Activated T-helper 1 cell treated with anti-CD3 and anti-CD28 coated beads, Interleukin-12 subunit alpha, Interleukin-12 subunit beta, Interleukin-2, Interleukin-4 antibody, amounts not matched to agents 30 ng/mL and 10 ng/mL and 1 ng/mL, durations not matched to agents 14 hours and 24 hours and 36 hours (primary cell): ENCODE measurements at regions not wholly inside any gene's neighbourhood (a gene's known extent, or its start where the extent isn't known, plus 50 kb on each side); places are given as distances from the start of the nearest gene placed in this dataset.
"Not testable (repeated sequence)": the region's sequence is repeated elsewhere in the genome, so short reads cannot be mapped to it uniquely, and the experiment has no call there.

Experiments used
- DNase-seq: peaks from one replicate; pipeline ENCODE4 v3.0.0; 2021; ENCODE audit warnings: low spot score
- H3K27ac Mint-ChIP-seq: one replicate; pipeline ENCODE4 v1.8.0; 2021; ENCODE audit warnings: mild to moderate bottlenecking, mixed read lengths
- H3K27me3 Mint-ChIP-seq: one replicate; pipeline ENCODE4 v1.8.0; 2022; ENCODE audit warnings: mild to moderate bottlenecking, moderate library complexity, mixed read lengths; ENCODE audit not compliant: insufficient read depth
- H3K36me3 Mint-ChIP-seq: one replicate; pipeline ENCODE4 v1.8.0; 2021; ENCODE audit warnings: low read depth, mixed read lengths
- H3K4me1 Mint-ChIP-seq: one replicate; pipeline ENCODE4 v1.8.0; 2021; ENCODE audit warnings: low read depth, mixed read lengths
- H3K4me3 Mint-ChIP-seq: one replicate; pipeline ENCODE4 v1.8.0; 2021; ENCODE audit warnings: mild to moderate bottlenecking, moderate library complexity, mixed read lengths
- H3K9me3 Mint-ChIP-seq: one replicate; pipeline ENCODE4 v1.8.0; 2021; ENCODE audit warnings: mixed read lengths
- intact Hi-C: fragments of 100-400 bp; cut with micrococcal nuclease; formaldehyde crosslinking; loops from one replicate; pipeline ENCODE4 v1.15.1; 2024

DNA sequence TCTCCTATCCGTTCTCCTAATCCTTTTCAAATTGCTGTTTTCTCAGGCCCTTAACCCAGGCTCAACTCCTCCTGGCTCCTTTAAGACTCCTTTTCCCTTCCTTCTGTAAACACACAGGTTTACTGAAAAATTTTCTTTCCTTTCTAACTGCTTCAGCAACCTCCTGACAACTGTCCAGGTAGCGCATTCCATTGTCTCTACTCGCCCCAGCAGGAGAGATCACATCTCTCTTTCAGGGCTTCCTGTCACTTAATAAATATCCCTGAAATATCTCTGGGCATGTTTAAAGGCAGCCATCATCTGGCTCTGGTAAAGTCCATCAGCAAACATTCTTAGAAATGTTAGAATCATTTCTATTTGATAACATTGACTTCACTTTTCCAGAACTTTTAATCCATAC lies 211.2 kb upstream of the PTBP2 start:
- no peak for DNase-seq
- Mint-ChIP-seq H3K27me3 (peaks cover 3% of the 10 kb centered on the region), H3K36me3 (no peaks in the 10 kb centered on the region), H3K4me1 (no peaks in the 10 kb centered on the region), H3K4me3 (no peak overlapping the region), H3K27ac (no peak overlapping the region), H3K9me3 (no peaks in the 10 kb centered on the region)
- intact Hi-C loops = no loop called here

DNA sequence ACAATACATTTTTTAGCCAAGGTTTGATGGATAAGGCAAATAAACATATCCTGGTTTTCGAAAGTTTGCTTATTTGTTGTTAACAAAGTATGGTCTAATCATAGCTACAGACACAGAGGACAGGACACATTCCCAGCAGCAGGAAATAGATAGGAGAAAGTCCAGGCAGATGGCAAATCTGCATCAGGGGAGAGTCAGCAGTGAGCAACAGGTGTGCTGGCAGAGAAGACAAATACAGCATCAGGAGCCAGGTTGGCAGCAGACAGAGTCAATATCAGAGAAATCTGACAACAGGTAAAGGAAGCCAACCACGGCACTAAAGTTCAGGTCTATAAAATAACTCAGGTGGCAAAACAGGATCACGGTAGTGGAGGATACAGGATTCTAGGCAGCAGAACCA lies 210.7 kb upstream of the PTBP2 start:
- Mint-ChIP-seq H3K9me3 (no peaks in the 10 kb centered on the region), H3K27me3 (peaks cover 3% of the 10 kb centered on the region), H3K4me3 (no peak overlapping the region), H3K4me1 (no peaks in the 10 kb centered on the region), H3K27ac (no peak overlapping the region), H3K36me3 (no peaks in the 10 kb centered on the region)
- intact Hi-C loops = no loop called here
- DNase-seq = no peak

DNA sequence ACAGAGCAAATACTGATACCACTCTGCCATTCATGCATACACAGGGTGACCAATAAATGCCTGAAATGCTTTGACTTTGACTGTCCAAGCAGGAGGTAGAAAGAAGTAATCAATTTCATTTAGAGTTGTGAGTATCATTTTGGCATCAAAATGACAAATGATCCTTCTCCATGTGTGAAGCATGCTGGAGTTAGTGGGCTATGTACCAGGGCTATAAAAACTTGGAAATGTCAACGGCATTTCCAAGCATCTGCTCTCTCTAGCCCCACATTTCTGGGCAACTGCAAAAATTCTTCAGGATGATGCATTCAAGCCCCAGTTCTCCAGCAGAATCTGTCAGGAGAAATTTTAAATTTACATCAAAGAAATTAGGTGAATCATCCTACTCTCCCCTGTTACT lies 208.4 kb upstream of the PTBP2 start:
- H3K36me3 Mint-ChIP-seq = no peaks in the 10 kb centered on the region
- no peak for DNase-seq
- no peaks in the 10 kb centered on the region for H3K9me3 Mint-ChIP-seq
- no peak overlapping the region for H3K4me3 Mint-ChIP-seq
- no peaks in the 10 kb centered on the region for H3K27me3 Mint-ChIP-seq
- no peaks in the 10 kb centered on the region for H3K4me1 Mint-ChIP-seq
- no peak overlapping the region for H3K27ac Mint-ChIP-seq
- intact Hi-C loops = no loop called here

DNA sequence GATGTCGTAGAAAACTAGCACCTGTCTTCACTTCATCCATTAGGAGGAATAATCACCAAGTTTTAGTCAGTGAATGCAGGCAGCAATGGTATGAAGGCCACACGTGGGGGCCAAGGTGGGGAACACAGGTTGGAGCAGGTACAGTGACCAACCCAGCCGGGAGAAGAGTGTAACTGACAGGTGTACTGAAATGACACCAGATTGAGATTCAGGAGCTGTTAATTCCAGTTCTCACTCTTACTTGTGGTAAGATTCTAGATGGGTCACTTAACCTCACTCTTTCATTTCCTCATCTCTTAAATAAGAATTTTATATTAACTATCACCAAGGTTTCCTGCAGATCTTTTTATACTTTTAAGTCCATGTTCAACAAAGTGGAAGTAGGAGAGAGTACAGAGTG lies 206.2 kb upstream of the PTBP2 start:
- Mint-ChIP-seq H3K4me3 (no peak overlapping the region), H3K4me1 (no peaks in the 10 kb centered on the region), H3K36me3 (no peaks in the 10 kb centered on the region), H3K27me3 (peaks cover 1% of the 10 kb centered on the region), H3K27ac (no peak overlapping the region), H3K9me3 (no peaks in the 10 kb centered on the region)
- no peak for DNase-seq
- intact Hi-C loops = no loop called here

DNA sequence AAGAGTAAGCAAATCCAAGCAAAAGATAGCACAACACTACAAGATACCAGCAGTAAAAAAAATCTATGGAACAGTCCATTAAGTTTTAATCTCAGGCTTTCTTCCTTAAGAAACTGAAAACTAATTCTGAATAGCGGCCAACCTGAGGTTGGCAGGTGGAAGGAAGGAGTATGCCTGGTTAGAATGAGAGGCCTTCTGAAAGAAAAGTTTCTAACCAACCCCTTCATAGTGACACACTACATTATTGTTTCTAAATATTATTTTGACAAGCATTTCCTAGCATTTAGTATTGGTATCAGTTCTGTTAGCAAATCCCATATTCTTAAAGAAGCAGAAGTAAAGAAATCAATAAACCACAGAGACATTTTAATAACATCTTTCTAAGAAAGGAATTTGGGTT lies 205.7 kb upstream of the PTBP2 start:
- intact Hi-C loops = no loop called here
- H3K27me3 Mint-ChIP-seq = peaks cover 1% of the 10 kb centered on the region
- no peaks in the 10 kb centered on the region for H3K9me3 Mint-ChIP-seq
- no peak for DNase-seq
- no peaks in the 10 kb centered on the region for H3K4me1 Mint-ChIP-seq
- no peak overlapping the region for H3K4me3 Mint-ChIP-seq
- no peaks in the 10 kb centered on the region for H3K36me3 Mint-ChIP-seq
- no peak overlapping the region for H3K27ac Mint-ChIP-seq

DNA sequence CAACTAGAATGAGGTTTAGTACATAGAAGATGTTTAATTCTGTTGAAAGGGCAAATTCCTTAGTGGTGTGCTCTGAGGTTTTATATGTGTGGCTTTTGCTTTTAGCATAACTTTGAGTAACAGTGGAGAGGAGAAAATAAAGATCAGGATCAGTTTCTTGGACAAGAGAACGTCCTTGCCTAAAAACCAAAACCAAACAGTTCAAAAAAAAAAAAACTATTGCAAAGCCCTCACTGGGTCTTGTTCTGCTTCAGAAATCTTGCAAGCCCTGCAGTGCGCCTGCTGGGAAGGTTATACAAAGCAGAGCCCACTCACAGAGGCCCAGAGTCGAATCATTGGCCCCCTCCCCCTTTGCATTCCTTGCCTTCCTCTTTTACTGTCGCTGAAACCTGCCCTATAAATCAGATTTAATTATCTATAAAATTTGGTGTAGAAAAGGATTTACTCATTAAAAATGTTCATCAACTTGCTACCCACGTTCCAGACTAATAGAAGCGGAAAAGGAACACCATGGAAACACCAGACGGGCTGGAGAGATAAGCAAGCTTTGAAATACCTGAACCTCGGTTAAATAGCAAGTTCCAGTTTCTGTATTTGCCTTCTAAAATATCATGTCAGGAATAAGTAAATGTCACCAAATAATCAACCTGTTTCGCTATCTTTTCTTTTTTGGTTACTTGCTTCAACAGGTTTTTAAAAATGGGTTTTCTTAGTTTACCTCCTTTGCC lies 201.6 kb upstream of the PTBP2 start:
- Mint-ChIP-seq H3K9me3 (no peaks in the 10 kb centered on the region), H3K36me3 (no peaks in the 10 kb centered on the region), H3K27me3 (peaks cover 1% of the 10 kb centered on the region), H3K4me1 (no peaks in the 10 kb centered on the region), H3K27ac (no peak overlapping the region), H3K4me3 (no peak overlapping the region)
- intact Hi-C loops = no loop called here
- no peak for DNase-seq

DNA sequence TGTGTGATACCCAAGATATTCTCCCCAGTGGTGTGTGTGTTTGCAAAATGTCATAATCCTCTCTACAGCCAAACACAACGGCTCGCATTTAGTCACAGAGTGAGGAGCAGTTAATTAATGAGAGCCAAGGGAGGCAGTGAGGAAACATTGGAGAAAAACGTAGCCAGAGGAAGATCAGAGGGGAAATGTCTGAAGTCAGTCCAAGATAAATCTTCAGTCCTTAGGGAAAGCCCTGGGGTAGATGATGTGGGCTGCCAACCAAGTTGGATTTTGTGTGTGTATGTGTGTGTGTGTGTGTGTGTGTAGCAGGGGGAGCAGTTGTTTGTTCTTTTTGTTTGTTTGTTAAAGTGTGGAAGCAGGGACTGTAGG lies 201.0 kb upstream of the PTBP2 start:
- H3K36me3 Mint-ChIP-seq = no peaks in the 10 kb centered on the region
- DNase-seq = no peak
- H3K4me3 Mint-ChIP-seq = no peak overlapping the region
- intact Hi-C loops = no loop called here
- H3K27me3 Mint-ChIP-seq = peaks cover 1% of the 10 kb centered on the region
- no peaks in the 10 kb centered on the region for H3K9me3 Mint-ChIP-seq
- no peak overlapping the region for H3K27ac Mint-ChIP-seq
- H3K4me1 Mint-ChIP-seq = no peaks in the 10 kb centered on the region

DNA sequence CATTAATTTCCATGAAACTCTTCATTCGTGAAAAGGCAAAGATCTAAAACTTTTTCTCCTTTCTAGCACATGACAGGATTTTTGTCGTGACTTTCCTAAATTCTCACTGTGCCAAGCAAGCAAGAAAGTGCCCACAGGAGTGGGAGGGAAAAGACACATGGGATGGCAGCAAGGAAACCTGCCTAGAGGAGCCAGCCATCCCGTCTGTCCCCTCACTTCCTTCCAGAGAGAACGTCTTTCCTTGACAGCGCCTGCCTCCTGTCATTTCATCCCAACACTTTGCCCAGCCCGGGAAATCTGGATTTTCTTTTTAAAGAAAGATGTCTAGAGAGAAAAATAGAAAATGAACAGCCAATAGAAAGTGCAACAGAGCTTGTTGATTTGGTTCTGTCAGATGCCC lies 200.6 kb upstream of the PTBP2 start:
- DNase-seq = no peak
- intact Hi-C loops = no loop called here
- Mint-ChIP-seq H3K27ac (no peak overlapping the region), H3K9me3 (no peaks in the 10 kb centered on the region), H3K4me1 (no peaks in the 10 kb centered on the region), H3K4me3 (no peak overlapping the region), H3K27me3 (peaks cover 1% of the 10 kb centered on the region), H3K36me3 (no peaks in the 10 kb centered on the region)

DNA sequence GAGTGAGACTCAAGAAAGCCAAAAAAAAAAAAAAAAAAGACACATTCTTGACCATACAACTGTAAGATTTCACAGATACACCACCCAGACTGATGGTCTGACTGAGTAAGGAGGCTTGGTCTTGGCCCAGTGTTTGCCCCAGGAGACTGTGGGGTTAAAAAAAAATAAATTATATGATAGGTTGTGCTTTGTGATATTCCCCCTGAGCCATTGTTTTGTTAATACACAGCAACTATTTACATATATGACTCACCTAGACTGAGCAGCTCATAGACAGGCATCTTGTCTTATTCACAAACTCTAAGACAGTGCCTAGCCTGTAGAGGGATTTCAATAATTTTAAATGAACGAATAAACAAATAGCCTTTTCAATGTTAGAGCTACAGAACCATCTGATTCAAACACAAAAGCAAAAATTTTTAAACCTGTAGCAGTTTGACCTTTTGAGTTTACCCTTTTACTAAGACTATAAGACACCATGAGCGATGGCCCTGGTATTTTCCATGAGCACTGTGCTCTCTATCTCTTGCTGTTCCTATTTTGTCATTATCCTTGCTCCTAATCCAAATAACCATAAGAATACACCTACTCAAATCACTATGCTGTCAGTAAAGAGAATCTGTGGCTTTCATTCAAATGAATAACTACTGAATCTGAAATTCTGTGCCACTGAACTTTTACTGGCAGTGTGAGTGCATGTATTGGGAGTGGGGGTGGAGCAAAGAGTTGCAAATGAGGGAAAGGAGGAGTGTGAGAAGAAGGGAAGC lies 199.4 kb upstream of the PTBP2 start:
- Mint-ChIP-seq H3K4me3 (no peak overlapping the region), H3K9me3 (peaks cover 6% of the 10 kb centered on the region), H3K4me1 (no peaks in the 10 kb centered on the region), H3K27ac (no peak overlapping the region), H3K27me3 (peaks cover 1% of the 10 kb centered on the region), H3K36me3 (no peaks in the 10 kb centered on the region)
- DNase-seq = no peak
- intact Hi-C loops = no loop called here

DNA sequence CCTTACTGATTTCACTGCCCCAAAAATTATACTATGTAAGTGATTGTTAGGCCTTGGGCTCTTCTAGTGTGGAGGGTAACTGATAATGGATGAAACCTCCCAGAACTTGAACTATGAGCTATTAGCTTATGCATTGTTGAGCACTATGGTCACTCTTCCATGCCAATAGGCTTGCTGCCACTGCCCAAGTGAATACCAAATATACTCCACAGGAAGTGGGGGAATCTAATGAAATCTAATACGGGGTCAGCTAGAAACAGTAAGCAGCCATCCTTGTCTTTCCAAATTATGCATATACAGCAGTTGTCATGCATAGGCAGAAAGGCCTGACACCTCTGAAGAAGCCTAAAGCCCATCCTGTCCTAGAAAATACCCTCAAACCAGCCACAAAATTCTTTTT lies 198.7 kb upstream of the PTBP2 start:
- Mint-ChIP-seq H3K27me3 (peaks cover 1% of the 10 kb centered on the region), H3K4me3 (no peak overlapping the region), H3K27ac (no peak overlapping the region), H3K4me1 (no peaks in the 10 kb centered on the region), H3K9me3 (peaks cover 10% of the 10 kb centered on the region), H3K36me3 (no peaks in the 10 kb centered on the region)
- intact Hi-C loops = no loop called here
- no peak for DNase-seq

DNA sequence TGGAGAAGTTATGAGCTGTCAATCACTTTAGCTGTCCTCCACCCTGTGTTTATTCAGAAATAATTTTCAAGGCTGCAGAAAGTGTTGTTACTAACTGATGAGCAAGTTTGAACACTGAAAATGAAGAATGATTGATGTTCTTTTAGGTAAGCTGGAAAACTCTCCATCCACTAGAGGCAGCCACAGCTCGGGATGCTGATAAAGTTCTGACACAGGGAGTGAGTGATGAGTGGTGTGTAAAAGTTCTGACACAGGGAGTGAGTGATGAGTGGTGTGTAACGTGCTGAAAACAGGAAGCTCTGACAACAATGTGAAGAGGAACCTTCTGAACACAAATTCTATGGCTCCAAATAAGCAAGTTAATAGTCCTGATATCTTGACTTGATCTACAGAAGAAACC lies 197.5 kb upstream of the PTBP2 start:
- H3K27ac Mint-ChIP-seq = no peak overlapping the region
- DNase-seq = no peak
- H3K36me3 Mint-ChIP-seq = no peaks in the 10 kb centered on the region
- no peak overlapping the region for H3K4me3 Mint-ChIP-seq
- intact Hi-C loops = no loop called here
- peaks cover 1% of the 10 kb centered on the region for H3K27me3 Mint-ChIP-seq
- H3K4me1 Mint-ChIP-seq = no peaks in the 10 kb centered on the region
- H3K9me3 Mint-ChIP-seq = peaks cover 17% of the 10 kb centered on the region

DNA sequence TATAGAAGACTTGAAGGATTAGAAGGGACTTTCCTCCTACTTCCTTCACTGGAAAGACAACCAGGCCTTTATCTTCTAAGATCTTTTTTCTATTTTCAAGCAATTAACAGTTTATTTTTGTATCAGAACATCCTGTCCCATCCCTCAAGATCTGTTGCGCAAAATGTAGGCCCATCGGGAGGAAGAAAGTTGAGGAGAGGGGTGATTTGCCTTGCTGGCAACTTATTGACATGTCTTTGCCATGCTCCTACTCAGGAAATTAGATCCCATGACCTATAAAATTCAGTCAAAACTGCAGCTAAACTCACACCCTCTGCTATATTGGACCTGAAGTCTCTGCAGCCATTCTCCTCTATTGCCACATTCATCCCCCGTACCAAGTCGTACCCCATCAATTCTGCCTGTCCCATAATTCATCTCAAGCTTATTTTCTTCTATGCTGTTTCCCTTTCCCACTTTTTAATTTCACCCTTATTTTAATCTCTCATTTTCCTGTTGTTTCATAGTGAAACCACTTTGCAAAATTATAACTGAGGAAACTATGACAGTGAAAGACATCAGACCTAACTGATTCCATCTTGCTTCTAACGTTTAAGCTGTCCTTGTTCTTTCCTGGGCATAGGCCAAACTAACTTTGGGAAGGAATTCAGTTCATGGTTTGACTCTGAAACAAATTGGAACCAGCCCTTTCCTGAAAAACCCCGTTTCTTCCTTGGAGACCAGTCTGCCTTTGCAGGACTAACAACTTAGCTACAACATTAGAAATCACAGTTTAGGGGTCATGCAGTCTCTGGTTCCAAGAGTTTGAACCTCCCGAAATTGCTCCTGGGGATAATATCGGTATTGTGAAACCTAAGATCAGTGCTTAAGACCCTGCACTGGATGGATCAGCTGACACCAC lies 195.7 kb upstream of the PTBP2 start:
- H3K9me3 Mint-ChIP-seq = peaks cover 19% of the 10 kb centered on the region
- DNase-seq = no peak
- no peaks in the 10 kb centered on the region for H3K4me1 Mint-ChIP-seq
- no peak overlapping the region for H3K27ac Mint-ChIP-seq
- no peaks in the 10 kb centered on the region for H3K36me3 Mint-ChIP-seq
- no peaks in the 10 kb centered on the region for H3K27me3 Mint-ChIP-seq
- H3K4me3 Mint-ChIP-seq = no peak overlapping the region
- intact Hi-C loops = no loop called here

DNA sequence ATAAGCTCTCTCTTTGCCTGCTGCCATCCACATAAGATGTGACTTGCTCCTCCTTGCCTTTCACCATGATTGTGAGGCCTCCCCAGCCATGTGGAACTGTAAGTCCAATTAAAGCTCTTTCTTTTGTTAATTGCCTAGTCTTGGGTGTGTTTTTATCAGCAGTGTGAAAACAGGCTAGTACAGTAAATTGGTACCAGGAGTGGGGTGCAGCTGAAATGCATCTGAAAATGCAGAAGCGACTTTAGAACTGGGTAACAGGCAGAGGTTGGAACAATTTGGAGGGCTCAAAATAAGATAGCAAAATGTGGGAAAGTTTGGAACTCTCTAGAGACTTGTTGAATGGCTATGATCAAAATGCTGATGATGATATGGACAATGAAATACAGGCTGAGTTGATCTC lies 192.9 kb upstream of the PTBP2 start:
- DNase-seq, H3K4me3 Mint-ChIP-seq, intact Hi-C loops, H3K27ac Mint-ChIP-seq, H3K36me3 Mint-ChIP-seq, H3K4me1 Mint-ChIP-seq, H3K27me3 Mint-ChIP-seq: not testable (repeated sequence)
- H3K9me3 Mint-ChIP-seq = peaks cover 19% of the 10 kb centered on the region
